Trophoblast cell (in vitro differentiated cells and primary cell): ENCODE measurements at regions not wholly inside any gene's neighbourhood (a gene's known extent, or its start where the extent isn't known, plus 50 kb on each side); places are given as distances from the start of the nearest gene placed in this dataset.
"Not testable (repeated sequence)": the region's sequence is repeated elsewhere in the genome, so short reads cannot be mapped to it uniquely, and the experiment has no call there.

ENCODE experiments used
- DNase-seq, 2 donors: peaks; one replicate each; pipeline ENCODE4 v3.0.0-alpha.2; 2016
- H2AFZ ChIP-seq: 2 replicates; pipeline ENCODE4 v1.6.1; 2013; ENCODE audit warnings: low read length, moderate library complexity, mild to moderate bottlenecking; ENCODE audit not compliant: insufficient read depth, poor library complexity
- H2AK5ac ChIP-seq: 2 replicates; pipeline ENCODE4 v1.6.1; 2013; ENCODE audit warnings: mild to moderate bottlenecking, low read length
- H2BK120ac ChIP-seq: 2 replicates; pipeline ENCODE4 v1.6.1; 2013; ENCODE audit warnings: low read length, mild to moderate bottlenecking, moderate library complexity; ENCODE audit not compliant: insufficient read depth, poor library complexity
- H2BK12ac ChIP-seq: 2 replicates; pipeline ENCODE4 v1.6.1; 2013; ENCODE audit warnings: mild to moderate bottlenecking, low read length, moderate library complexity
- H2BK5ac ChIP-seq: 2 replicates; pipeline ENCODE4 v1.6.1; 2013; ENCODE audit warnings: low read length, low read depth, moderate library complexity, mild to moderate bottlenecking; ENCODE audit not compliant: poor library complexity
- H3K14ac ChIP-seq: 2 replicates; pipeline ENCODE4 v1.6.1; 2013; ENCODE audit warnings: mild to moderate bottlenecking, low read length
- H3K18ac ChIP-seq: 2 replicates; pipeline ENCODE4 v1.6.1; 2013; ENCODE audit warnings: mild to moderate bottlenecking, low read length
- H3K23ac ChIP-seq: 2 replicates; pipeline ENCODE4 v1.6.1; 2013; ENCODE audit warnings: low read length
- H3K27ac ChIP-seq: 2 replicates; pipeline ENCODE4 v1.5.1; 2013; ENCODE audit warnings: low read depth, mild to moderate bottlenecking, inconsistent platforms, low read length, moderate library complexity
- H3K27me3 ChIP-seq: 2 replicates; pipeline ENCODE4 v1.6.1; 2013; ENCODE audit warnings: inconsistent platforms, mild to moderate bottlenecking, low read length, moderate library complexity; ENCODE audit not compliant: insufficient read depth
- H3K36me3 ChIP-seq, 2 experiments: 1 replicate in 1 of 2; 2 replicates in 1 of 2; pipeline ENCODE4 v1.6.1; 2013; ENCODE audit warnings: low read length in 2 of 2, mild to moderate bottlenecking in 2 of 2, moderate library complexity in 1 of 2; ENCODE audit not compliant: insufficient read depth in 2 of 2, control insufficient read depth in 1 of 2
- H3K4ac ChIP-seq: 2 replicates; pipeline ENCODE4 v1.6.1; 2013; ENCODE audit warnings: low read depth, mild to moderate bottlenecking, low read length, moderate library complexity
- H3K4me1 ChIP-seq, 2 experiments: 1 replicate in 1 of 2; 2 replicates in 1 of 2; pipeline ENCODE4 v1.6.1; 2013; ENCODE audit warnings: low read length in 2 of 2, mild to moderate bottlenecking in 2 of 2, moderate library complexity in 1 of 2; ENCODE audit not compliant: insufficient read depth in 2 of 2, control insufficient read depth in 1 of 2
- H3K4me2 ChIP-seq: 2 replicates; pipeline ENCODE4 v1.6.1; 2013; ENCODE audit warnings: inconsistent platforms, mild to moderate bottlenecking, low read length, moderate library complexity
- H3K4me3 ChIP-seq: 2 replicates; pipeline ENCODE4 v1.5.1; 2013; ENCODE audit warnings: mild to moderate bottlenecking, low read depth, low read length, inconsistent platforms
- H3K79me1 ChIP-seq: one replicate; pipeline ENCODE4 v1.6.1; 2013; ENCODE audit warnings: low read length
- H3K79me2 ChIP-seq: 2 replicates; pipeline ENCODE4 v1.6.1; 2013; ENCODE audit warnings: low read length, mild to moderate bottlenecking; ENCODE audit not compliant: control insufficient read depth, insufficient read depth, poor library complexity
- H3K9ac ChIP-seq: 2 replicates; pipeline ENCODE4 v1.6.1; 2013; ENCODE audit warnings: mild to moderate bottlenecking, low read length
- H3K9me3 ChIP-seq: 2 replicates; pipeline ENCODE4 v1.6.1; 2013; ENCODE audit warnings: low read depth, mild to moderate bottlenecking, control low read depth, inconsistent platforms, low read length; ENCODE audit not compliant: insufficient read depth
- H4K12ac ChIP-seq: 2 replicates; pipeline ENCODE4 v1.6.1; 2013; ENCODE audit warnings: low read depth, mild to moderate bottlenecking, low read length, moderate library complexity
- H4K8ac ChIP-seq: 2 replicates; pipeline ENCODE4 v1.6.1; 2013; ENCODE audit warnings: low read depth, mild to moderate bottlenecking, low read length, moderate library complexity
- H4K91ac ChIP-seq: one replicate; pipeline ENCODE4 v1.6.1; 2013; ENCODE audit warnings: low read depth, mild to moderate bottlenecking, low read length, moderate library complexity
- WGBS: extraction: QIAGEN DNeasy Blood & Tissue Kit; methylation state at CpG from one replicate; pipeline ENCODE4 v1.1.7; 2013; ENCODE audit warnings: missing lambda C conversion rate; ENCODE audit not compliant: insufficient read length, insufficient coverage; ENCODE audit errors: extremely low coverage; 5-methylcytosine and 5-hydroxymethylcytosine counted together

GRCh38 chr19:28134311-28134710 is 1078.6 kb downstream of the UQCRFS1 start:
- Histone ChIP-seq H2AFZ (no peak overlapping the region), H2BK5ac (peak overlapping the region; percentile 98), H2BK12ac (no peak overlapping the region), H2BK120ac (peak overlapping the region; percentile 99), H3K27me3 (no peaks in the 10 kb centered on the region), H3K9me3 (peaks cover 4% of the 10 kb centered on the region), H3K4me2 (no peak overlapping the region), H4K12ac (no peak overlapping the region), H3K36me3 (no peaks in the 10 kb centered on the region), H3K9ac (no peak overlapping the region), H3K4ac (no peak overlapping the region), H3K79me1 (peaks cover 54% of the 10 kb centered on the region), H3K18ac (no peak overlapping the region), H4K91ac (peak overlapping the region; percentile 85), H3K4me3 (no peak overlapping the region), H3K79me2 (peaks cover 9% of the 10 kb centered on the region), H3K4me1 (peaks cover 27 to 30% of the 10 kb centered on the region in 2 experiments), H2AK5ac (no peak overlapping the region), H3K14ac (no peak overlapping the region), H3K27ac (peak overlapping the region; percentile 91), H3K23ac (no peak overlapping the region), H4K8ac (no peak overlapping the region)
- DNase-seq: no peak
- no CpG with 5 or more reads among the region's 3 CpGs for WGBS

DNA sequence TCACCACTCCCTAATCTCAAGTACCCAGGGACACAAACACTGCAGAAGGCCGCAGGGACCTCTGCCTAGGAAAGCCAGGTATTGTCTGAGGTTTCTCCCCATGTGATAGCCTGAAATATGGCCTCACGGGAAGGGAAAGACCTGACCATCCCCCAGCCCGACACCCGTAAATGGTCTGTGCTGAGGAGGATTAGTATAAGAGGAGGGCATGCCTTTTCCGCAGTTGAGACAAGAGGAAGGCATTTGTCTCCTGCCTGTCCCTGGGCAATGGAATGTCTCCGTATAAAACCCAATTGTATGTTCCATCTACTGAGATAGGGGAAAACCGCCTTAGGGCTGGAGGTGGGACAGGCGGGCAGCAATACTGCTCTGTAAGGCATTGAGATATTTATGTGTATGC is 1082.1 kb downstream of the UQCRFS1 start:
- Histone ChIP-seq H3K79me1 (peaks cover 36% of the 10 kb centered on the region), H2BK5ac (peak overlapping the region; percentile 46), H3K14ac (peak overlapping the region; percentile 40), H2BK120ac (peak overlapping the region; percentile 11), H2BK12ac (peak overlapping the region; percentile 30), H3K4ac (peak overlapping the region; percentile 21), H3K4me1 (peaks cover 18 to 22% of the 10 kb centered on the region in 2 experiments), H3K27ac (peak overlapping the region; percentile 46), H4K91ac (peak overlapping the region; percentile 46)
- not testable (repeated sequence) for H3K79me2 ChIP-seq, H3K18ac ChIP-seq, H4K12ac ChIP-seq, H2AK5ac ChIP-seq, H3K36me3 ChIP-seq, H3K9ac ChIP-seq, H3K4me2 ChIP-seq, H2AFZ ChIP-seq, H3K4me3 ChIP-seq, H3K27me3 ChIP-seq, DNase-seq, H4K8ac ChIP-seq, H3K9me3 ChIP-seq, H3K23ac ChIP-seq
- no CpG with 5 or more reads among the region's 8 CpGs for whole genome bisulfite sequencing

DNA sequence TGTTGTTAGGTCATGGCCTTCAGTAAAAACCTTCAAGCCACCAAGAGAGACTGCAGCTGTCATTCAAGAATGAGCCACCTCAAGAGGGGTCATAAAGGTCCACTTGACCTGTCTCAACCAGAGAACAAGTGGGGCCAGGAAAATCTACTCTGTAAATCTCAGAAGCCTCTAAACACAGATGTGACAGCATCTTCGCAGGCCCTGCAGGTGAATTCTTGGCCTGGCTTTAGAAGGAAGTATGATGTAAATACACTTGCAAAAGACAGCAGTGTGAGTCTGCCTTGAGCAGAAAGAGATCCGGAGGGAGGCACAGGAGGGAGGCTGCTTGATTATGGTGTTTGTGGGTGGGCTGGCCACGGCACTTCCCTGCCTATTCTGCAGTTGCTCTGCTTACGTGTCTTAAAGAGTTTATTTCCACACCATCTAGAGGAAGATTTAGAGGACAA is 1082.9 kb downstream of the UQCRFS1 start:
- no peak overlapping the region for H3K23ac ChIP-seq
- no peak for DNase-seq
- H3K4me3 ChIP-seq: no peak overlapping the region
- peak overlapping the region; percentile 89 for H2BK120ac ChIP-seq
- no peaks in the 10 kb centered on the region for H3K27me3 ChIP-seq
- no peak overlapping the region for H2BK12ac ChIP-seq
- peaks cover 33% of the 10 kb centered on the region for H3K79me1 ChIP-seq
- no peak overlapping the region for H3K9ac ChIP-seq
- no peak overlapping the region for H3K4me2 ChIP-seq
- no peaks in the 10 kb centered on the region for H3K36me3 ChIP-seq
- no peak overlapping the region for H2AFZ ChIP-seq
- no peak overlapping the region for H2AK5ac ChIP-seq
- H2BK5ac ChIP-seq: peak overlapping the region; percentile 91
- H4K8ac ChIP-seq: no peak overlapping the region
- H4K12ac ChIP-seq: no peak overlapping the region
- H3K4me1 ChIP-seq: peaks cover 18 to 21% of the 10 kb centered on the region in 2 experiments
- peaks cover 3% of the 10 kb centered on the region for H3K9me3 ChIP-seq
- H4K91ac ChIP-seq: peak overlapping the region; percentile 70
- H3K14ac ChIP-seq: no peak overlapping the region
- no CpG with 5 or more reads among the region's 4 CpGs for WGBS
- peak overlapping the region; percentile 51 for H3K18ac ChIP-seq
- no peak overlapping the region for H3K4ac ChIP-seq
- H3K79me2 ChIP-seq: peaks cover 7% of the 10 kb centered on the region
- H3K27ac ChIP-seq: peak overlapping the region; percentile 89

- no peak overlapping the region for H2AK5ac ChIP-seq
- no peak overlapping the region for H3K18ac ChIP-seq
- peaks cover 13 to 21% of the 10 kb centered on the region in 2 experiments for H3K4me1 ChIP-seq
- peaks cover 26% of the 10 kb centered on the region for H3K79me1 ChIP-seq
- peak overlapping the region; percentile 81 for H4K91ac ChIP-seq
- H3K4me2 ChIP-seq: no peak overlapping the region
- peak overlapping the region; percentile 74 for H2BK120ac ChIP-seq
- H4K8ac ChIP-seq: peak overlapping the region; percentile 39
- H3K14ac ChIP-seq: peak overlapping the region; percentile 49
- H3K27ac ChIP-seq: no peak overlapping the region
- H3K9ac ChIP-seq: no peak overlapping the region
- no peaks in the 10 kb centered on the region for H3K36me3 ChIP-seq
- peaks cover 3% of the 10 kb centered on the region for H3K9me3 ChIP-seq
- H4K12ac ChIP-seq: no peak overlapping the region
- H2AFZ ChIP-seq: no peak overlapping the region
- DNase-seq: no peak
- H2BK12ac ChIP-seq: peak overlapping the region; percentile 81
- H3K23ac ChIP-seq: no peak overlapping the region
- no peak overlapping the region for H3K4me3 ChIP-seq
- H2BK5ac ChIP-seq: peak overlapping the region; percentile 19
- no peaks in the 10 kb centered on the region for H3K27me3 ChIP-seq
- WGBS: no CpG with 5 or more reads among the region's 4 CpGs
- peak overlapping the region; percentile 4 for H3K4ac ChIP-seq
- H3K79me2 ChIP-seq: peaks cover 7% of the 10 kb centered on the region
These were observed 1084.6 kb downstream of the UQCRFS1 start for GRCh38 chr19:28128341-28128740.
